HL-60 (cell line): ENCODE measurements at regions not wholly inside any gene's neighbourhood (a gene's known extent, or its start where the extent isn't known, plus 50 kb on each side); places are given as distances from the start of the nearest gene placed in this dataset.

Experiments used
- DNase-seq, 2 experiments: peaks; one replicate each; pipeline ENCODE4 v3.0.0-alpha.2; 2010 to 2020; ENCODE audit warnings: low read depth in 1 of 2, low spot score in 1 of 2
- H3K27ac ChIP-seq: fragments of 250-450 bp; sonication (Bioruptor Pico); replicated peaks from 2 replicates; pipeline ENCODE4 v1.5.1; 2020; ENCODE audit warnings: mild to moderate bottlenecking, moderate library complexity
- H3K27me3 ChIP-seq: fragments of 250-450 bp; sonication (Bioruptor Pico); 2 replicates; pipeline ENCODE4 v1.5.1; 2021; ENCODE audit warnings: mild to moderate bottlenecking, moderate library complexity; ENCODE audit not compliant: insufficient read depth, poor library complexity, severe bottlenecking
- H3K4me3 ChIP-seq: replicated peaks from 2 replicates; pipeline ENCODE4 v1.5.1; 2011; ENCODE audit warnings: mild to moderate bottlenecking, control low read depth, low read length; ENCODE audit not compliant: insufficient read depth
- CTCF ChIP-seq: IDR thresholded peaks from one replicate; pipeline ENCODE4 v1.5.1; 2011; ENCODE audit warnings: low read length, control low read depth, inconsistent platforms; ENCODE audit not compliant: insufficient read depth
- GABPA ChIP-seq: IDR thresholded peaks from 2 replicates; pipeline ENCODE4 v1.6.1; 2012; ENCODE audit warnings: low read depth
- POLR2AphosphoS5 ChIP-seq: IDR thresholded peaks from 2 replicates; pipeline ENCODE4 v1.6.1; 2012; ENCODE audit warnings: low read depth
- REST ChIP-seq: IDR thresholded peaks from 2 replicates; pipeline ENCODE4 v1.6.1; 2012; ENCODE audit warnings: low read depth; ENCODE audit not compliant: insufficient replicate concordance
- SPI1 ChIP-seq: IDR thresholded peaks from 2 replicates; pipeline ENCODE4 v1.6.1; 2012; ENCODE audit warnings: low read depth, mild to moderate bottlenecking, borderline replicate concordance

GRCh38 chr2:240308111-240308651, 127.3 kb upstream of the GPC1 start:
- Histone ChIP-seq H3K27me3 (no peaks in the 10 kb centered on the region), H3K4me3 (no peak overlapping the region), H3K27ac (no peak overlapping the region)
- DNase-seq, result no peak
- TF ChIP-seq SPI1 (no peak), POLR2AphosphoS5 (no peak), REST (no peak), GABPA (no peak), CTCF (no peak)

GRCh38 chr2:240309214-240309613, 126.2 kb upstream of the GPC1 start:
- Histone ChIP-seq H3K27ac (no peak overlapping the region), H3K27me3 (no peaks in the 10 kb centered on the region), H3K4me3 (no peak overlapping the region)
- DNase-seq, result no peak
- TF ChIP-seq GABPA, result no peak

- TF ChIP-seq SPI1 (no peak), CTCF (no peak), REST (no peak), POLR2AphosphoS5 (no peak), GABPA (no peak)
- Histone ChIP-seq H3K27me3 (no peaks in the 10 kb centered on the region), H3K4me3 (no peak overlapping the region), H3K27ac (no peak overlapping the region)
- no peak for DNase-seq
These were observed 125.3 kb upstream of the GPC1 start for GRCh38 chr2:240310201-240310600.

GRCh38 chr2:240310645-240311044, 124.8 kb upstream of the GPC1 start:
- Histone ChIP-seq H3K27me3 (no peaks in the 10 kb centered on the region), H3K4me3 (no peak overlapping the region), H3K27ac (no peak overlapping the region)
- no peak for TF ChIP-seq REST
- no peak for TF ChIP-seq SPI1
- TF ChIP-seq GABPA, result no peak
- no peak for TF ChIP-seq POLR2AphosphoS5
- no peak for TF ChIP-seq CTCF
- DNase-seq, result no peak
